Endodermal cell (in vitro differentiated cells): ENCODE measurements at regions not wholly inside any gene's neighbourhood (a gene's known extent, or its start where the extent isn't known, plus 50 kb on each side); places are given as distances from the start of the nearest gene placed in this dataset.

Source experiments
- DNase-seq: peaks from one replicate; pipeline ENCODE4 v3.0.0-alpha.2; 2017
- H3K27ac ChIP-seq: 2 replicates; pipeline ENCODE4 v1.5.1; 2013; ENCODE audit warnings: mild to moderate bottlenecking, low read depth, low read length, moderate library complexity
- H3K27me3 ChIP-seq: 2 replicates; pipeline ENCODE4 v1.6.1; 2013; ENCODE audit warnings: mild to moderate bottlenecking, low read length, moderate library complexity; ENCODE audit not compliant: insufficient read depth, control insufficient read depth, poor library complexity, severe bottlenecking
- H3K36me3 ChIP-seq: 2 replicates; pipeline ENCODE4 v1.7.0; 2013; ENCODE audit warnings: mild to moderate bottlenecking, low read length, moderate library complexity; ENCODE audit not compliant: control insufficient read depth, insufficient read depth
- H3K4me1 ChIP-seq: one replicate; pipeline ENCODE4 v1.7.0; 2013; ENCODE audit warnings: low read length; ENCODE audit not compliant: control insufficient read depth, insufficient read depth
- H3K4me3 ChIP-seq: 2 replicates; pipeline ENCODE4 v1.5.1; 2013; ENCODE audit warnings: mild to moderate bottlenecking, low read length, moderate library complexity
- H3K9ac ChIP-seq: 2 replicates; pipeline ENCODE4 v1.6.1; 2013; ENCODE audit warnings: mild to moderate bottlenecking, low read length, moderate library complexity; ENCODE audit not compliant: poor library complexity, severe bottlenecking; ENCODE audit errors: extremely low read depth
- H3K9me3 ChIP-seq: 2 replicates; pipeline ENCODE4 v1.6.1; 2013; ENCODE audit warnings: mild to moderate bottlenecking, low read length, moderate library complexity; ENCODE audit not compliant: control insufficient read depth
- H3K27ac Mint-ChIP-seq: 2 replicates; pipeline ENCODE4 v1.8.0; 2020; ENCODE audit warnings: mixed read lengths
- H3K27me3 Mint-ChIP-seq: 2 replicates; pipeline ENCODE4 v1.8.0; 2021; ENCODE audit warnings: mild to moderate bottlenecking, mixed read lengths; ENCODE audit not compliant: insufficient read depth
- H3K36me3 Mint-ChIP-seq: 2 replicates; pipeline ENCODE4 v1.8.0; 2020; ENCODE audit warnings: low read depth, mixed read lengths
- H3K4me1 Mint-ChIP-seq: 2 replicates; pipeline ENCODE4 v1.8.0; 2020; ENCODE audit warnings: mixed read lengths
- H3K4me3 Mint-ChIP-seq: 2 replicates; pipeline ENCODE4 v1.8.0; 2020; ENCODE audit warnings: mild to moderate bottlenecking, moderate library complexity, mixed read lengths
- H3K9me3 Mint-ChIP-seq: 2 replicates; pipeline ENCODE4 v1.8.0; 2020; ENCODE audit warnings: mild to moderate bottlenecking, mixed read lengths
- CTCF ChIP-seq: fragments of 200-600 bp; sonication (generic); conservative IDR thresholded peaks from 2 replicates; pipeline ENCODE4 v1.5.0; 2021; ENCODE audit warnings: antibody characterized with exemption, mild to moderate bottlenecking
- WGBS, 2 experiments: methylation state at CpG; one replicate each; pipeline versions ENCODE4 v1.1.5 to v1.1.7; 2013; ENCODE audit warnings: missing lambda C conversion rate in 2 of 2, mixed read lengths in 1 of 2; ENCODE audit not compliant: insufficient coverage in 1 of 2, insufficient read length in 1 of 2; 5-methylcytosine and 5-hydroxymethylcytosine counted together

- no peaks in the 10 kb centered on the region for H3K4me1 ChIP-seq
- Mint-ChIP-seq H3K27me3 (peaks cover 34% of the 10 kb centered on the region), H3K9me3 (no peaks in the 10 kb centered on the region), H3K4me1 (no peaks in the 10 kb centered on the region), H3K27ac (no peak overlapping the region), H3K4me3 (no peak overlapping the region), H3K36me3 (no peaks in the 10 kb centered on the region)
- no peaks in the 10 kb centered on the region for H3K36me3 ChIP-seq
- TF ChIP-seq CTCF, result no peak
- no peaks in the 10 kb centered on the region for H3K9me3 ChIP-seq
- no peak overlapping the region for H3K27ac ChIP-seq
- 89 to 92% methylated on average over 8 to 12 of the region's 12 CpGs for WGBS, 2 experiments
- peak; percentile 44 for DNase-seq
- H3K9ac ChIP-seq, result no peak overlapping the region
- no peak overlapping the region for H3K4me3 ChIP-seq
- H3K27me3 ChIP-seq, result peaks cover 19% of the 10 kb centered on the region
These were observed 183.1 kb downstream of the SMAD2 start for GRCh38 chr18:47747260-47747795.

GRCh38 chr18:47746615-47747014, 183.8 kb downstream of the SMAD2 start:
- Histone ChIP-seq H3K9me3 (no peaks in the 10 kb centered on the region), H3K27ac (no peak overlapping the region), H3K4me3 (no peak overlapping the region), H3K27me3 (peaks cover 19% of the 10 kb centered on the region), H3K9ac (no peak overlapping the region), H3K4me1 (no peaks in the 10 kb centered on the region), H3K36me3 (no peaks in the 10 kb centered on the region)
- H3K4me1 Mint-ChIP-seq, result no peaks in the 10 kb centered on the region
- H3K4me3 Mint-ChIP-seq, result no peak overlapping the region
- WGBS, 2 experiments, result 94 to 97% methylated on average over 3 to 4 of the region's 4 CpGs
- no peaks in the 10 kb centered on the region for H3K9me3 Mint-ChIP-seq
- DNase-seq, result peak; percentile 40
- no peak for TF ChIP-seq CTCF
- H3K27me3 Mint-ChIP-seq, result peaks cover 28% of the 10 kb centered on the region
- H3K36me3 Mint-ChIP-seq, result no peaks in the 10 kb centered on the region
- no peak overlapping the region for H3K27ac Mint-ChIP-seq

GRCh38 chr18:47745227-47745626, 185.2 kb downstream of the SMAD2 start:
- TF ChIP-seq CTCF, result no peak
- no peak overlapping the region for H3K4me3 Mint-ChIP-seq
- H3K36me3 Mint-ChIP-seq, result no peaks in the 10 kb centered on the region
- no peaks in the 10 kb centered on the region for H3K4me1 Mint-ChIP-seq
- H3K27me3 ChIP-seq, result peaks cover 13% of the 10 kb centered on the region
- peaks cover 21% of the 10 kb centered on the region for H3K27me3 Mint-ChIP-seq
- H3K9me3 Mint-ChIP-seq, result no peaks in the 10 kb centered on the region
- H3K27ac Mint-ChIP-seq, result no peak overlapping the region
- no peak for DNase-seq
- no peaks in the 10 kb centered on the region for H3K4me1 ChIP-seq
- H3K9ac ChIP-seq, result no peak overlapping the region
- H3K9me3 ChIP-seq, result no peaks in the 10 kb centered on the region
- H3K36me3 ChIP-seq, result no peaks in the 10 kb centered on the region
- no peak overlapping the region for H3K27ac ChIP-seq
- WGBS, 2 experiments, result 72 to 87% methylated on average over 2 to 4 of the region's 4 CpGs
- H3K4me3 ChIP-seq, result no peak overlapping the region
